ENCODE measurements at regions not wholly inside any gene's neighbourhood (a gene's known extent, or its start where the extent isn't known, plus 50 kb on each side); places are given as distances from the start of the nearest gene placed in this dataset.

DNA sequence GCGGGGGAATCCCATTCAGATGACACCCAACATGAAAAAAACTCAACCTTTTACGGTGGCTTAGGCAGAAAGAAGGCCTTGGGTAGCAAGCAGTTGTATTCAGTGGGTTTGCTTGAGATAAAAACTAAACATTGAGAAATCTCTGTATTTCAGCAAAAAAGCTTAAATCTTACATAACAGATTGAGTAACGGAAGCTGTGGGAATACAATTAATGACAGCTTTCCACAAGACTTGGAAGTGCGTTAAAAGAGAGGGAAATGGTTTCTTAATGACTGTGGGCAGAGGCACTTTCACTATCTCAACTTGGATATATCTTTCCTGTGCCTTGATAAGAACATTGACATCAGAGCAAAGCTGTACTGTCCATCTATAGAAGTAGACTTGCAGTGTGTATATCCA lies 418.5 kb upstream of the HS3ST1 start (continued):
- TF ChIP-seq, protein P1, sequence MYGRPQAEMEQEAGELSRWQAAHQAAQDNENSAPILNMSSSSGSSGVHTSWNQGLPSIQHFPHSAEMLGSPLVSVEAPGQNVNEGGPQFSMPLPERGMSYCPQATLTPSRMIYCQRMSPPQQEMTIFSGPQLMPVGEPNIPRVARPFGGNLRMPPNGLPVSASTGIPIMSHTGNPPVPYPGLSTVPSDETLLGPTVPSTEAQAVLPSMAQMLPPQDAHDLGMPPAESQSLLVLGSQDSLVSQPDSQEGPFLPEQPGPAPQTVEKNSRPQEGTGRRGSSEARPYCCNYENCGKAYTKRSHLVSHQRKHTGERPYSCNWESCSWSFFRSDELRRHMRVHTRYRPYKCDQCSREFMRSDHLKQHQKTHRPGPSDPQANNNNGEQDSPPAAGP (tag by site-specific recombination; IDR thresholded peaks at IDR 0.05), result no peak
- no peak for TF ChIP-seq ZNF2 (tag by site-specific recombination; IDR thresholded peaks at IDR 0.05)
- no peak for TF ChIP-seq ZNF274 (IDR thresholded peaks at IDR 0.05; ENCODE audit: low read length)
- TF ChIP-seq ZNF274 (tag by site-specific recombination; IDR thresholded peaks at IDR 0.05; ENCODE audit: borderline replicate concordance), result no peak
- TF ChIP-seq ZNF768 (tag by site-specific recombination; IDR thresholded peaks at IDR 0.05), result no peak

DNA sequence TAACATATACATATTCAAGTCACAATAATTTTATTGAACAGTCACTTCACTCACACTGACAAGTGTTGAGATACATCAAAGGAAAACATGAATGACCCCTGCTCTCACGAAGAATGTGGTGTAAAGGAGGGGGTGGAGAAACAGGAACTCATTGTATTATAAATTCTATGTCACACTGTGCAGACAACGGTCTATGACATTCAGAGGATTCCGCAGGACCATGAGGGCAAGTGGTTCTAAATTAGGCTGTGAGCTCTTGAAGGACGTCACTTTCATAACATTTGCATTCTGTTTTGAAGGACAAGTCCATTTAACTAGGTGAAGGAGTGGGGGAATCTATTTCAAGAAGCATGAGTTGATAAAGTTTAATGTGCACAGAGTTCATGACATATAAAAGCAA lies 415.2 kb upstream of the HS3ST1 start:
- Histone ChIP-seq H3K9me3 (ENCODE audit: control insufficient read depth, insufficient read depth, low read depth, low read length) (no peaks in the 10 kb centered on the region), H3K4me1 (ENCODE audit: control insufficient read depth, insufficient read depth, low read length) (no peaks in the 10 kb centered on the region), H3K36me3 (ENCODE audit: control insufficient read depth in 2 of 2, insufficient read depth in 1 of 2, low read length in 2 of 2) (no peaks in the 10 kb centered on the region), H3K4me3 (ENCODE audit: low read depth, low read length) (no peak overlapping the region), H3K27ac (ENCODE audit: extremely low read depth, low read depth, low read length) (no peak overlapping the region)
- CTCF ChIA-PET, result no interaction called here
- TF ChIP-seq ZNF843 (tag by site-specific recombination; IDR thresholded peaks at IDR 0.05) (no peak), ZNF596 (tag by site-specific recombination; IDR thresholded peaks at IDR 0.05) (no peak), ZNF426 (tag by site-specific recombination; IDR thresholded peaks at IDR 0.05) (no peak), ZNF473 (tag by site-specific recombination; IDR thresholded peaks at IDR 0.05) (no peak), IKZF3 (tag by site-specific recombination; IDR thresholded peaks at IDR 0.05) (no peak), PRDM1 (tag by site-specific recombination; IDR thresholded peaks at IDR 0.05) (no peak), ZNF266 (tag by site-specific recombination; IDR thresholded peaks at IDR 0.05; ENCODE audit: low read depth) (no peak), ZSCAN23 (tag by site-specific recombination; IDR thresholded peaks at IDR 0.05) (no peak), YY2 (tag by site-specific recombination; IDR thresholded peaks at IDR 0.05) (no peak), BCL11B (tag by site-specific recombination; IDR thresholded peaks at IDR 0.05; ENCODE audit: low read depth) (no peak)
- POLR2A ChIA-PET, result no interaction called here

- CTCF ChIA-PET, result no interaction called here
- TF ChIP-seq ZNF639 (tag by site-specific recombination; IDR thresholded peaks at IDR 0.05) (no peak), ZNF561 (tag by site-specific recombination; IDR thresholded peaks at IDR 0.05; ENCODE audit: borderline replicate concordance) (no peak), FEZF1 (tag by site-specific recombination; IDR thresholded peaks at IDR 0.05) (no peak), ZNF248 (tag by site-specific recombination; IDR thresholded peaks at IDR 0.05) (no peak), ZNF324 (tag by site-specific recombination; IDR thresholded peaks at IDR 0.05) (no peak), ZNF157 (tag by site-specific recombination; IDR thresholded peaks at IDR 0.05) (no peak), ZNF654 (tag by site-specific recombination; IDR thresholded peaks at IDR 0.05; ENCODE audit: low read depth) (no peak), ZNF362 (tag by site-specific recombination; IDR thresholded peaks at IDR 0.05) (no peak), ZNF169 (tag by site-specific recombination; IDR thresholded peaks at IDR 0.05) (no peak), HOXD13 (CRISPR knock-in tag; IDR thresholded peaks at IDR 0.05; ENCODE audit: borderline replicate concordance) (no peak), ZNF48 (tag by site-specific recombination; IDR thresholded peaks at IDR 0.05) (no peak)
- TF ChIP-seq, protein P2, sequence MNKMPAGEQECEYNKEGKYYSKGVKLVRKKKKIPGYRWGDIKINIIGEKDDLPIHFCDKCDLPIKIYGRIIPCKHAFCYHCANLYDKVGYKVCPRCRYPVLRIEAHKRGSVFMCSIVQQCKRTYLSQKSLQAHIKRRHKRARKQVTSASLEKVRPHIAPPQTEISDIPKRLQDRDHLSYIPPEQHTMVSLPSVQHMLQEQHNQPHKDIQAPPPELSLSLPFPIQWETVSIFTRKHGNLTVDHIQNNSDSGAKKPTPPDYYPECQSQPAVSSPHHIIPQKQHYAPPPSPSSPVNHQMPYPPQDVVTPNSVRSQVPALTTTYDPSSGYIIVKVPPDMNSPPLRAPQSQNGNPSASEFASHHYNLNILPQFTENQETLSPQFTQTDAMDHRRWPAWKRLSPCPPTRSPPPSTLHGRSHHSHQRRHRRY (tag by site-specific recombination; IDR thresholded peaks at IDR 0.05), result no peak
- TF ChIP-seq, protein P3, sequence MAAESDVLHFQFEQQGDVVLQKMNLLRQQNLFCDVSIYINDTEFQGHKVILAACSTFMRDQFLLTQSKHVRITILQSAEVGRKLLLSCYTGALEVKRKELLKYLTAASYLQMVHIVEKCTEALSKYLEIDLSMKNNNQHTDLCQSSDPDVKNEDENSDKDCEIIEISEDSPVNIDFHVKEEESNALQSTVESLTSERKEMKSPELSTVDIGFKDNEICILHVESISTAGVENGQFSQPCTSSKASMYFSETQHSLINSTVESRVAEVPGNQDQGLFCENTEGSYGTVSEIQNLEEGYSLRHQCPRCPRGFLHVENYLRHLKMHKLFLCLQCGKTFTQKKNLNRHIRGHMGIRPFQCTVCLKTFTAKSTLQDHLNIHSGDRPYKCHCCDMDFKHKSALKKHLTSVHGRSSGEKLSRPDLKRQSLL (tag by site-specific recombination; IDR thresholded peaks at IDR 0.05), result no peak
Measured at GRCh38 chr4:11843340-11843739, 414.6 kb upstream of the HS3ST1 start.

More at GRCh38 chr4:11843340-11843739, 414.6 kb upstream of the HS3ST1 start:
- no peak overlapping the region for H3K27ac ChIP-seq (ENCODE audit: extremely low read depth, low read depth, low read length)
- H3K36me3 ChIP-seq (ENCODE audit: control insufficient read depth in 2 of 2, insufficient read depth in 1 of 2, low read length in 2 of 2), result no peaks in the 10 kb centered on the region
- POLR2A ChIA-PET, result no interaction called here
- no peaks in the 10 kb centered on the region for H3K9me3 ChIP-seq (ENCODE audit: control insufficient read depth, insufficient read depth, low read depth, low read length)
- H3K4me1 ChIP-seq (ENCODE audit: control insufficient read depth, insufficient read depth, low read length), result no peaks in the 10 kb centered on the region
- no peak overlapping the region for H3K4me3 ChIP-seq (ENCODE audit: low read depth, low read length)
